Esophagus mucosa (tissue), 1 donor: ENCODE measurements at regions not wholly inside any gene's neighbourhood (a gene's known extent, or its start where the extent isn't known, plus 50 kb on each side); places are given as distances from the start of the nearest gene placed in this dataset.

ENCODE experiments used
- ATAC-seq: fragments of 200-7000 bp; cut with Tn5 transposase; one replicate; pipeline ENCODE4 v1.9.1; 2020
- donor health status: DM: yes; HTN: yes; CAD: no.

GRCh38 chr4:4627906-4628305, 86.1 kb upstream of the STX18 start:
- ATAC-seq = no peak

- no peak for ATAC-seq
These were observed 85.3 kb upstream of the STX18 start for GRCh38 chr4:4627111-4627510.

GRCh38 chr4:4625488-4625887, 83.6 kb upstream of the STX18 start:
- ATAC-seq = no peak

GRCh38 chr4:4624276-4624897, 82.5 kb upstream of the STX18 start:
- ATAC-seq = no peak

GRCh38 chr4:4619821-4620220, 78.0 kb upstream of the STX18 start:
- ATAC-seq = peak; percentile 36

GRCh38 chr4:4618847-4619246, 77.0 kb upstream of the STX18 start:
- ATAC-seq = no peak

GRCh38 chr4:4614925-4615678, 73.3 kb upstream of the STX18 start:
- ATAC-seq = no peak

GRCh38 chr4:4613641-4614286, 71.9 kb upstream of the STX18 start:
- no peak for ATAC-seq

GRCh38 chr4:4613126-4613465, 71.2 kb upstream of the STX18 start:
- ATAC-seq = no peak

- ATAC-seq = no peak
These were observed 68.8 kb upstream of the STX18 start for GRCh38 chr4:4610672-4611071.

- no peak for ATAC-seq
These were observed 67.9 kb upstream of the STX18 start for GRCh38 chr4:4609622-4610334.

- no peak for ATAC-seq
These were observed 66.3 kb upstream of the STX18 start for GRCh38 chr4:4608214-4608537.

GRCh38 chr4:4607336-4608213, 65.7 kb upstream of the STX18 start:
- no peak for ATAC-seq

GRCh38 chr4:4606321-4606720, 64.5 kb upstream of the STX18 start:
- no peak for ATAC-seq

GRCh38 chr4:4605849-4606248, 64.0 kb upstream of the STX18 start:
- no peak for ATAC-seq

GRCh38 chr4:4603592-4603991, 61.7 kb upstream of the STX18 start:
- ATAC-seq = no peak

- no peak for ATAC-seq
These were observed 61.2 kb upstream of the STX18 start for GRCh38 chr4:4603067-4603466.

GRCh38 chr4:4602468-4602867, 60.6 kb upstream of the STX18 start:
- ATAC-seq = no peak

GRCh38 chr4:4601803-4602369, 60.0 kb upstream of the STX18 start:
- ATAC-seq = no peak

- ATAC-seq = no peak
These were observed 57.8 kb upstream of the STX18 start for GRCh38 chr4:4599481-4600275.

- no peak for ATAC-seq
These were observed 57.1 kb upstream of the STX18 start for GRCh38 chr4:4598851-4599411.
